CD4-positive, CD25-positive, alpha-beta regulatory T cell (primary cell): ENCODE measurements at regions not wholly inside any gene's neighbourhood (a gene's known extent, or its start where the extent isn't known, plus 50 kb on each side); places are given as distances from the start of the nearest gene placed in this dataset.

Experiments used
- ATAC-seq, 2 donors: fragments of 150-1000 bp; cut with Tn5 transposase; one replicate each; pipeline ENCODE4 v1.10.0; 2021; ENCODE audit warnings: low read depth in 2 of 2, moderate number of reproducible peaks in 2 of 2, moderate library complexity in 1 of 2
- DNase-seq, 3 donors: peaks; one replicate each; pipeline versions ENCODE4 v3.0.0 to v3.0.0-alpha.2; 2012 to 2022; ENCODE audit warnings: mixed read lengths in 1 of 3
- H3K27ac ChIP-seq: one replicate; pipeline ENCODE4 v1.7.0; 2013; ENCODE audit warnings: mild to moderate bottlenecking, low read length; ENCODE audit not compliant: insufficient read depth, poor library complexity, severe bottlenecking
- H3K27me3 ChIP-seq: one replicate; pipeline ENCODE4 v1.7.0; 2013; ENCODE audit warnings: low read length; ENCODE audit not compliant: control insufficient read depth, insufficient read depth
- H3K36me3 ChIP-seq: one replicate; pipeline ENCODE4 v1.7.0; 2013; ENCODE audit warnings: mild to moderate bottlenecking, low read length, moderate library complexity; ENCODE audit not compliant: control insufficient read depth, insufficient read depth
- H3K4me1 ChIP-seq: 2 replicates; pipeline ENCODE4 v1.7.0; 2013; ENCODE audit warnings: mild to moderate bottlenecking, low read length; ENCODE audit not compliant: insufficient read depth, control insufficient read depth, poor library complexity, severe bottlenecking
- H3K4me3 ChIP-seq: one replicate; pipeline ENCODE4 v1.7.0; 2013; ENCODE audit warnings: low read depth, mild to moderate bottlenecking, low read length, moderate library complexity
- H3K9me3 ChIP-seq, 2 experiments: 1 replicate in 1 of 2; 2 replicates in 1 of 2; pipeline ENCODE4 v1.7.0; 2013; ENCODE audit warnings: low read length in 2 of 2, mild to moderate bottlenecking in 1 of 2, moderate library complexity in 1 of 2; ENCODE audit not compliant: control insufficient read depth in 2 of 2
- H3K27ac Mint-ChIP-seq, 3 donors: one replicate each; pipeline ENCODE4 v1.8.0; 2020 to 2022; ENCODE audit warnings: mild to moderate bottlenecking in 3 of 3, mixed read lengths in 3 of 3, moderate library complexity in 2 of 3
- H3K27me3 Mint-ChIP-seq: one replicate; pipeline ENCODE4 v1.8.0; 2022; ENCODE audit warnings: mild to moderate bottlenecking, mixed read lengths
- H3K36me3 Mint-ChIP-seq: one replicate; pipeline ENCODE4 v1.8.0; 2020; ENCODE audit warnings: mixed read lengths
- H3K4me1 Mint-ChIP-seq, 4 donors: one replicate each; pipeline ENCODE4 v1.8.0; 2020 to 2022; ENCODE audit warnings: mixed read lengths in 4 of 4, mild to moderate bottlenecking in 1 of 4
- H3K4me3 Mint-ChIP-seq, 4 donors: one replicate each; pipeline ENCODE4 v1.8.0; 2020 to 2022; ENCODE audit warnings: mild to moderate bottlenecking in 4 of 4, mixed read lengths in 4 of 4, moderate library complexity in 3 of 4
- H3K9me3 Mint-ChIP-seq, 7 donors: one replicate each; pipeline ENCODE4 v1.8.0; 2020 to 2022; ENCODE audit warnings: mixed read lengths in 7 of 7, mild to moderate bottlenecking in 3 of 7, moderate library complexity in 2 of 7

DNA sequence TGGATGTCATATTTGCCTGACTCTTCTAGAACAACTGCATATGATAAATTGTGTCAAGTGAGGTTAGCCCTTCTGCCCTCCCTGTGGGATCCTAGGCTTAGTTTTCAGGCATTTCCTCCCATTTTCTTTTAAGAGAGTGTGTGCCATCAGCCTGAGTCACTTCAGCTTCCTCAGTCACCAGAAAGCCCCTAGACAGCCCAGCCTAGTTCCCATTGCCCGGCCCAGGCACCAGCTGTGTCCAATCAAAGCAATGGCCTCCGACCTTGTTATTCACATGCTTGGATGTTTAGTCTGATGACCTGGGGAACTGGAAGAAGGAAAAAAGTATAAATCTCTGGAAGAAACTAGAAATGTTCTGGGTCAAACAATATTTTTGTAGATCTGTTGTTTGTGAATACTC lies 221.9 kb upstream of the LRIG1 start:
- peaks cover 5% of the 10 kb centered on the region for H3K27me3 Mint-ChIP-seq
- no peaks in the 10 kb centered on the region for H3K4me1 Mint-ChIP-seq
- no peaks in the 10 kb centered on the region for H3K9me3 Mint-ChIP-seq
- Histone ChIP-seq H3K27ac (no peak overlapping the region), H3K4me1 (no peaks in the 10 kb centered on the region), H3K27me3 (peaks cover 10% of the 10 kb centered on the region), H3K36me3 (no peaks in the 10 kb centered on the region), H3K9me3 (no peaks in the 10 kb centered on the region), H3K4me3 (no peak overlapping the region)
- H3K27ac Mint-ChIP-seq, result no peak overlapping the region
- H3K36me3 Mint-ChIP-seq, result no peaks in the 10 kb centered on the region
- no peak for ATAC-seq
- no peak for DNase-seq
- H3K4me3 Mint-ChIP-seq, result no peak overlapping the region

DNA sequence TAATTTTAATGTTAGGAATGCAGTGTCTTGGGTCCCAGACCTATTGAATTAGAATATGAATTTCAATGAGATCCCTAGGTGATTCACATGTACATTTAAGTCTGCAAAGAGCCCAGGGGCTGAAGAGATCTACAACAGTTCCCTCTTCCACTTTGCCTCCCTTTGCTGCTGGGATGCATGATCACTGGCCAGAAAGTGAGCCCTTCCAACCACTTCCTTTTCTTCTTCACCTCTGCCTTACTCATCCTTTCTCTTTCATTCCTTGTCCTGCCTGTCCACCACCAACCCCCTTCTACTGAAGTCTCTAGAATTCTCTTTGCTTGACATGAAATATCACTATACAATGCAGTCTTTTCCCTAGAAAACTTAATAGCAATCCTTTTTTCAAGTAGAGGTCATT lies 222.4 kb upstream of the LRIG1 start:
- Histone ChIP-seq H3K27me3 (peaks cover 10% of the 10 kb centered on the region), H3K27ac (no peak overlapping the region), H3K4me1 (no peaks in the 10 kb centered on the region), H3K9me3 (no peaks in the 10 kb centered on the region), H3K4me3 (no peak overlapping the region), H3K36me3 (no peaks in the 10 kb centered on the region)
- Mint-ChIP-seq H3K27ac (no peak overlapping the region), H3K4me3 (no peak overlapping the region), H3K36me3 (no peaks in the 10 kb centered on the region), H3K27me3 (peaks cover 5% of the 10 kb centered on the region), H3K4me1 (no peaks in the 10 kb centered on the region), H3K9me3 (no peaks in the 10 kb centered on the region)
- DNase-seq (no peak), ATAC-seq (no peak)

DNA sequence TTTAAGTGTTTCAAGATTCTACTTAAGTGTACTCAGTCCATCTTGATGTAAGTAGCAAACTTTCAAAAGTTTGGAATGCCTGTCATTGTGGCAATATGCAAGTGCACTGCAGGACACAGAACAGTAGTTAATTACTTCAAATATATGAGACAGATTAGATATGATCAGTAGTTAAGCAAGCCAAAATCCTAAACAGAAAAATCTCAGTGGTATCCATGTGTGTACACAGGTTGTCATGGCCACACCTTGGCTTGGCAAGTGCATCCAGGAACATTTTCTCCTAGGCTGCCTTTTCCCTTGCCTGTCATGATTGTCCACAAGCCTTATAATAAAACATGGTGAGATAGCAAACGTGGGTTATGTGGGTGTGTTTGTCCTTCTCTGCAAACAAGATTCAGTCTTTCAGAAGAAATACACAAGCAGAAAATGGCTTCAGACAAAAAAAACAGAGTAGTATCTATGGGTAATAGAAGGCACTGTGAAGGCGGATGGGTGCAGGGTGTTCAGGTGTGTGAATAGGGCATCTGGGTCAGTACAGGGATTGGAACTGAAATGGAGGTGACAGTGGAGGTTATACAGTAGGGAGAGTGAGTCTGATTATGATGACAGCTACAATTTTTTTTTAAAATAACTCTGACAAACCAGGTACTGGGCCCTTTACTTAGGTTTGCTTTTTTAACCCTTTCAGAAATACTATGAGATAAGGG lies 229.0 kb upstream of the LRIG1 start:
- no peaks in the 10 kb centered on the region for H3K36me3 ChIP-seq
- Mint-ChIP-seq H3K27ac (no peak overlapping the region), H3K27me3 (peaks cover 8% of the 10 kb centered on the region), H3K9me3 (peaks cover 0 to 1% (median 0%) of the 10 kb centered on the region in 7 donors), H3K4me1 (no peaks in the 10 kb centered on the region), H3K4me3 (no peak overlapping the region), H3K36me3 (no peaks in the 10 kb centered on the region)
- no peak overlapping the region for H3K4me3 ChIP-seq
- H3K9me3 ChIP-seq, result no peaks in the 10 kb centered on the region
- no peak for DNase-seq
- ATAC-seq, result no peak
- H3K27ac ChIP-seq, result no peak overlapping the region
- no peaks in the 10 kb centered on the region for H3K4me1 ChIP-seq
- H3K27me3 ChIP-seq, result peaks cover 8% of the 10 kb centered on the region

DNA sequence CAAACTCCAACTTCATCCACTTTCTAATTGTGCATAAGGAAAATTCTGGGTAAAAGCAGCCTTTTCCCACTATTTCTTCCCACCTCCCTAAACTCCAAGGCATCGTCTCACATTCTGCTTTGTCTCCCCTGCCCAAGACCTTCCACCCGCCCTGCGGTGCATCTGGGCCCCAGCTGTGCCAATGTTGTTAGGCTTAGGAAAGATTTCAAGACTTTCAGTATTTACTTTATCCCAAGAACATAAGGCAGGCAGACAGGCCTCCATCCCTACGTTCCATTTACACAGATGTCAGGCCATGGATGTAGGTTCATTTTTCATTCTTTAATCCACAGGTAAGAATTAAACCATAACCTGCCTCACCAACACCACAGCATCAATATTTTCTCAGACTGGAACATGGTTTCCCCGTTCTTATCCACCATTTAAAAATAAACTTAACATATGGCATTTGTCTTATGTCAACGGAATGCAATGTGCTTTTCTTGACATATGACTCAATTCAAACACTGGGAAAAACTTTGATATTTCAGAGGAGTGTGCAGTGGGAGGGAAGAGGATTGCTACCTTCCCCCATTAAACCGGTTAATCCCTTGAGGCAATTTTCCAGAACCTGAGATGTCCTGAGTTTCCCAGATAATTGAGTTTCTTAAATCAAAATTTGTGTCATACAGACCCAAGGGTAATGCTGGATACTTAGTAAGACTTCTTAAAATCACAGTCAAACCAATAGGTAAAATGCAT lies 238.0 kb upstream of the LRIG1 start:
- Mint-ChIP-seq H3K27ac (no peak overlapping the region), H3K36me3 (no peaks in the 10 kb centered on the region), H3K4me3 (no peak overlapping the region), H3K4me1 (no peaks in the 10 kb centered on the region), H3K9me3 (peaks cover 0 to 2% (median 0%) of the 10 kb centered on the region in 7 donors), H3K27me3 (peaks cover 20% of the 10 kb centered on the region)
- Histone ChIP-seq H3K27ac (no peak overlapping the region), H3K27me3 (no peaks in the 10 kb centered on the region), H3K9me3 (no peaks in the 10 kb centered on the region), H3K36me3 (no peaks in the 10 kb centered on the region), H3K4me3 (no peak overlapping the region), H3K4me1 (no peaks in the 10 kb centered on the region)
- ATAC-seq (no peak), DNase-seq (no peak)

DNA sequence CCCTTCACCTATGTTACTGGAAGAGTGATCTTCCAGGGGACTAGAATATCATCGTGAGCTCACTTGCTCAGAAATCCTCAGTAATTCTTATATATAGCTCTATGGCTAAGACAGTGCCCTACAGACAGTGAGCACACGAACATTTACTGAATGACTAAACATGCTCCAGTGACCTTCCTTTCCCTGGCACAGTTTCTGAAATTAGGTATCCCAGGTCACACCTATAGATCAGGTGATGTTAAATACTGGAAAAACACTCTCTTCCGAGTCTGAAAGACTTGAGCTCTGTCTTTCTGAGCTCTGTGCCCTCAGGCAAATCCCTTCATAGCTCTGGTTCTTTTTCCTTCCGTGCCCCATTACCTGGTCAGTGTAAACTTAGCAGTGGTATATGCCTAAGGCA lies 239.4 kb upstream of the LRIG1 start:
- Histone ChIP-seq H3K27ac (no peak overlapping the region), H3K4me3 (no peak overlapping the region), H3K9me3 (no peaks in the 10 kb centered on the region), H3K36me3 (no peaks in the 10 kb centered on the region), H3K27me3 (no peaks in the 10 kb centered on the region), H3K4me1 (no peaks in the 10 kb centered on the region)
- Mint-ChIP-seq H3K4me3 (no peak overlapping the region), H3K27me3 (peaks cover 21% of the 10 kb centered on the region), H3K27ac (no peak overlapping the region), H3K4me1 (no peaks in the 10 kb centered on the region), H3K9me3 (peaks cover 0 to 2% (median 0%) of the 10 kb centered on the region in 7 donors), H3K36me3 (no peaks in the 10 kb centered on the region)
- ATAC-seq (no peak), DNase-seq (no peak)

DNA sequence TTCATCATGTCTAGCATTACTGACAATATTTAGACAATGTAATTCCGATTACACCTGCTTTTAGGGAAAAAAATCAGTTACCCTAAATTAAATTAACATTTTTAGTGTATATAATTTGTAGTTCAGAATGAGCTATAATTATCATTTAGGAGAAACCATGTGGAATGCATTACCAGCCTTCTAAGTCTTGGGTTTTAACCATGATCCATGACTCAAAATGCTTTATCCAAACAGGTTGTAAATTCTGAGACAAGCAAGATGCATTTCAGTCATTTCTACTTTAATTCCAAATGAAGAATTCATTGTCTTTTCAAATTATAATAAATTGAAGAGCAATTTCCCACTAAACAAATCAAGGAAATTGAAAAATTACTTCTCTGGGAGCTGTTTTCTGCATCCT lies 243.7 kb upstream of the LRIG1 start:
- Histone ChIP-seq H3K27me3 (no peaks in the 10 kb centered on the region), H3K4me3 (no peak overlapping the region), H3K27ac (no peak overlapping the region), H3K9me3 (no peaks in the 10 kb centered on the region), H3K36me3 (no peaks in the 10 kb centered on the region), H3K4me1 (no peaks in the 10 kb centered on the region)
- no peak for ATAC-seq
- no peaks in the 10 kb centered on the region for H3K36me3 Mint-ChIP-seq
- no peak overlapping the region for H3K4me3 Mint-ChIP-seq
- peaks cover 27% of the 10 kb centered on the region for H3K27me3 Mint-ChIP-seq
- H3K9me3 Mint-ChIP-seq, result no peaks in the 10 kb centered on the region
- H3K4me1 Mint-ChIP-seq, result no peaks in the 10 kb centered on the region
- no peak overlapping the region for H3K27ac Mint-ChIP-seq
- DNase-seq, result no peak

- no peak for DNase-seq
- Histone ChIP-seq H3K4me3 (no peak overlapping the region), H3K9me3 (no peaks in the 10 kb centered on the region), H3K36me3 (no peaks in the 10 kb centered on the region), H3K27me3 (no peaks in the 10 kb centered on the region), H3K4me1 (no peaks in the 10 kb centered on the region), H3K27ac (no peak overlapping the region)
- no peaks in the 10 kb centered on the region for H3K36me3 Mint-ChIP-seq
- H3K4me1 Mint-ChIP-seq, result no peaks in the 10 kb centered on the region
- no peak overlapping the region for H3K4me3 Mint-ChIP-seq
- H3K27ac Mint-ChIP-seq, result no peak overlapping the region
- ATAC-seq, result no peak
- no peaks in the 10 kb centered on the region for H3K9me3 Mint-ChIP-seq
- peaks cover 27% of the 10 kb centered on the region for H3K27me3 Mint-ChIP-seq
These were observed 244.2 kb upstream of the LRIG1 start for GRCh38 chr3:66744986-66745385.

GRCh38 chr3:66747261-66747660 lies 246.4 kb upstream of the LRIG1 start:
- ATAC-seq (no peak), DNase-seq (no peak)
- no peaks in the 10 kb centered on the region for H3K36me3 ChIP-seq
- Mint-ChIP-seq H3K4me3 (no peak overlapping the region), H3K9me3 (no peaks in the 10 kb centered on the region), H3K27ac (no peak overlapping the region), H3K36me3 (no peaks in the 10 kb centered on the region), H3K27me3 (peaks cover 29% of the 10 kb centered on the region), H3K4me1 (no peaks in the 10 kb centered on the region)
- no peak overlapping the region for H3K4me3 ChIP-seq
- H3K27ac ChIP-seq, result no peak overlapping the region
- no peaks in the 10 kb centered on the region for H3K4me1 ChIP-seq
- H3K9me3 ChIP-seq, result no peaks in the 10 kb centered on the region
- no peaks in the 10 kb centered on the region for H3K27me3 ChIP-seq
